IMR-90 (cell line): ENCODE measurements at regions not wholly inside any gene's neighbourhood (a gene's known extent, or its start where the extent isn't known, plus 50 kb on each side); places are given as distances from the start of the nearest gene placed in this dataset.

Experiments
- ATAC-seq: fragments of 200-7000 bp; cut with Tn5 transposase; 2 replicates; pipeline ENCODE4 v1.9.1; 2020; ENCODE audit warnings: low read depth, mild to moderate bottlenecking, moderate library complexity
- BruUV-seq: library from RNA; stranded (reverse); fragments of 400-500 nt; replicated peaks from 2 replicates; lab custom pipeline; 2021; lab: Mats Ljungman, UMichigan
- CTCF ChIA-PET: fragments of 300-600 bp; formaldehyde crosslinking; extraction: SDS; loops from one replicate; lab custom pipeline; 2021; ENCODE audit warnings: antibody characterized with exemption; lab: Yijun Ruan, JAX
- POLR2A ChIA-PET: fragments of 300-600 bp; sonication (Branson Sonifier 250); formaldehyde crosslinking; loops from one replicate; lab custom pipeline; 2022; ENCODE audit warnings: antibody characterized with exemption; ENCODE audit not compliant: unreplicated experiment; lab: Charles Lee
- DNase-seq: peaks from one replicate; pipeline ENCODE4 v3.0.0; 2013
- H2AFZ ChIP-seq: replicated peaks from 2 replicates; pipeline ENCODE3; 2013; ENCODE audit warnings: low read length, mild to moderate bottlenecking; ENCODE audit not compliant: poor library complexity
- H2AK5ac ChIP-seq: 2 replicates; pipeline ENCODE4 v1.6.1; 2013; ENCODE audit warnings: low read depth, low read length, inconsistent platforms
- H2AK9ac ChIP-seq: replicated peaks from 2 replicates; pipeline ENCODE3; 2013; ENCODE audit warnings: mild to moderate bottlenecking, low read depth, low read length, moderate library complexity; ENCODE audit not compliant: poor library complexity
- H2BK120ac ChIP-seq: 2 replicates; pipeline ENCODE4 v1.6.1; 2013; ENCODE audit warnings: low read depth, low read length, inconsistent platforms
- H2BK15ac ChIP-seq: 3 replicates; pipeline ENCODE4 v1.6.1; 2013; ENCODE audit warnings: low read depth, low read length, inconsistent platforms
- H2BK20ac ChIP-seq: 2 replicates; pipeline ENCODE4 v1.6.1; 2013; ENCODE audit warnings: low read depth, mild to moderate bottlenecking, inconsistent platforms, low read length, moderate library complexity
- H2BK5ac ChIP-seq: 2 replicates; pipeline ENCODE4 v1.6.1; 2013; ENCODE audit warnings: mild to moderate bottlenecking, low read depth, low read length, inconsistent platforms; ENCODE audit not compliant: poor library complexity, severe bottlenecking
- H3K14ac ChIP-seq: replicated peaks from 2 replicates; pipeline ENCODE4 v1.6.1; 2013; ENCODE audit warnings: low read depth, low read length, inconsistent platforms
- H3K18ac ChIP-seq: 2 replicates; pipeline ENCODE4 v1.6.1; 2013; ENCODE audit warnings: low read depth, low read length, control low read depth
- H3K23ac ChIP-seq: 2 replicates; pipeline ENCODE4 v1.6.1; 2013; ENCODE audit warnings: low read depth, low read length, inconsistent platforms
- H3K27ac ChIP-seq: 2 replicates; pipeline ENCODE4 v1.5.1; 2013; ENCODE audit warnings: mild to moderate bottlenecking, control low read depth, low read length; ENCODE audit not compliant: insufficient read depth
- H3K27me3 ChIP-seq: 2 replicates; pipeline ENCODE4 v1.6.1; 2013; ENCODE audit warnings: low read length; ENCODE audit not compliant: control insufficient read depth, insufficient read depth
- H3K36me3 ChIP-seq: 2 replicates; pipeline ENCODE4 v1.6.1; 2013; ENCODE audit warnings: low read length, mixed read lengths; ENCODE audit not compliant: control insufficient read depth, insufficient read depth
- H3K4ac ChIP-seq: 2 replicates; pipeline ENCODE4 v1.6.1; 2013; ENCODE audit warnings: low read depth, low read length, inconsistent platforms
- H3K4me1 ChIP-seq: 2 replicates; pipeline ENCODE4 v1.6.1; 2013; ENCODE audit warnings: low read length, mixed read lengths; ENCODE audit not compliant: control insufficient read depth, insufficient read depth
- H3K4me2 ChIP-seq: 2 replicates; pipeline ENCODE4 v1.6.1; 2013; ENCODE audit warnings: low read depth, mild to moderate bottlenecking, control low read depth, low read length, moderate library complexity
- H3K4me3 ChIP-seq: 2 replicates; pipeline ENCODE4 v1.5.1; 2013; ENCODE audit warnings: low read depth, mild to moderate bottlenecking, control low read depth, low read length, moderate library complexity; ENCODE audit not compliant: insufficient read depth
- H3K56ac ChIP-seq: 2 replicates; pipeline ENCODE4 v1.6.1; 2013; ENCODE audit warnings: low read length, inconsistent platforms; ENCODE audit not compliant: insufficient read depth; ENCODE audit errors: extremely low read depth
- H3K79me1 ChIP-seq, 2 experiments: 2 replicates each; pipeline ENCODE4 v1.6.1; 2013; ENCODE audit warnings: low read length in 2 of 2, inconsistent platforms in 1 of 2, low read depth in 1 of 2
- H3K9ac ChIP-seq: 2 replicates; pipeline ENCODE4 v1.6.1; 2013; ENCODE audit warnings: low read depth, low read length, control low read depth
- H3K9me1 ChIP-seq: 2 replicates; pipeline ENCODE4 v1.6.1; 2013; ENCODE audit warnings: low read length, inconsistent platforms; ENCODE audit not compliant: insufficient read depth
- H3K9me3 ChIP-seq: 2 replicates; pipeline ENCODE4 v1.6.1; 2013; ENCODE audit warnings: low read length; ENCODE audit not compliant: control insufficient read depth, insufficient read depth
- H4K20me1 ChIP-seq: 2 replicates; pipeline ENCODE4 v1.6.1; 2013; ENCODE audit warnings: low read length, inconsistent platforms; ENCODE audit not compliant: insufficient read depth
- H4K5ac ChIP-seq: 2 replicates; pipeline ENCODE4 v1.6.1; 2013; ENCODE audit warnings: mild to moderate bottlenecking, low read depth, low read length, control low read depth
- H4K8ac ChIP-seq, 2 experiments: 2 replicates each; pipeline ENCODE4 v1.6.1; 2013; ENCODE audit warnings: low read depth in 2 of 2, low read length in 2 of 2, control low read depth in 1 of 2, inconsistent platforms in 1 of 2
- H4K91ac ChIP-seq: 2 replicates; pipeline ENCODE4 v1.6.1; 2013; ENCODE audit warnings: low read depth, low read length, inconsistent platforms; ENCODE audit not compliant: insufficient read depth
- NFE2L2 ChIP-seq: fragments of 150-350 bp; IDR thresholded peaks from 2 replicates; pipeline ENCODE4 v1.6.1; 2016; ENCODE audit warnings: low read depth, mild to moderate bottlenecking, low read length
- RAD21 ChIP-seq: IDR thresholded peaks from 2 replicates; pipeline ENCODE4 v1.6.1; 2012; ENCODE audit warnings: low read length, improper control_type of control experiment
- SMC3 ChIP-seq: fragments of 150-350 bp; IDR thresholded peaks from 2 replicates; pipeline ENCODE4 v1.6.1; 2016; ENCODE audit warnings: low read depth, mild to moderate bottlenecking, antibody characterized with exemption, low read length, moderate library complexity
- WGBS, 2 experiments: methylation state at CpG; one replicate each; pipeline versions ENCODE4 v1.1.5 to v1.1.7; 2013; ENCODE audit warnings: missing lambda C conversion rate in 2 of 2; ENCODE audit not compliant: insufficient read length in 1 of 2; ENCODE audit errors: extremely low coverage in 2 of 2; 5-methylcytosine and 5-hydroxymethylcytosine counted together
- dilution Hi-C: fragments of 300-500 bp; cut with HindIII; formaldehyde crosslinking; loops from one replicate; pipeline ENCODE4 v1.14.3; 2018; ENCODE audit warnings: low sequenced_read_pairs; ENCODE audit not compliant: unreplicated experiment
- in situ Hi-C: fragments of 300-500 bp; cut with MboI; formaldehyde crosslinking; loops from 3 replicates; pipeline ENCODE4 v1.14.3; 2019; ENCODE audit warnings: low sequenced_read_pairs, inconsistent platforms, mixed read lengths
- intact Hi-C: fragments of 100-400 bp; cut with micrococcal nuclease; formaldehyde crosslinking; loops from 2 replicates; pipeline ENCODE4 v1.10.0; 2022

DNA sequence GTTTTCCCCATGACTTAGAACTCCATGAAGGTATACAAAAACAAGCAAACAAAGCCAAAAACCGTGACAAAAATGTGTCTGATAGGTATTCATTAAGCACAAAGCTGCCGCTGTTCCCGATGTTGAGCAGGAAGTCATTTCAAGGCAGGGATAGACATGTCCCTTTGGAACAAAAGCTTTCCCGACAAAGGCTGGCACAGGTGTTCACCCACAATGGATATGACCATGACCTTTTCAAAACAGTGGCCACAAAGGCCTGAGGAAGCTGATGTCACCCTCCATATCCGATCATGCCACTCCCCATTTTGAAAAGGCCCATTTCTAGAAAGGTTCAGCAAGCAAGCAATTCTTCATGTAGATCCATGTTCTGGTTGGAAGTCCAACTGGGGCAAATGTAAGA lies 279.1 kb downstream of the BTG1 start:
- no peak overlapping the region for H3K4me3 ChIP-seq
- 0 out of 2 replicates have a peak, but pooled peaks cover 3% of the 10 kb centered on the region for H3K9me1 ChIP-seq
- H2AFZ ChIP-seq = no peak overlapping the region
- no peak overlapping the region for H2AK9ac ChIP-seq
- no peaks in the 10 kb centered on the region for H3K27me3 ChIP-seq
- no peak overlapping the region for H3K18ac ChIP-seq
- ATAC-seq = no peak
- H3K4me1 ChIP-seq = peaks cover 2% of the 10 kb centered on the region; the same call in 1 of the 2 replicates
- BruUV-seq = no TSS peak
- H3K9me3 ChIP-seq = no peaks in the 10 kb centered on the region
- H3K56ac ChIP-seq = no peak overlapping the region
- no peak overlapping the region for H4K8ac ChIP-seq
- no peaks in the 10 kb centered on the region for H4K20me1 ChIP-seq
- no peaks in the 10 kb centered on the region for H3K79me1 ChIP-seq
- DNase-seq = no peak
- ChIA-PET CTCF (no interaction called here), POLR2A (no interaction called here)
- no peak overlapping the region for H3K14ac ChIP-seq
- H4K5ac ChIP-seq = no peak overlapping the region
- 100% methylated on average over 2 of the region's 5 CpGs; no CpG with 5 or more reads in 1 of the 2 experiments for WGBS, 2 experiments
- no peak overlapping the region for H2BK5ac ChIP-seq
- H4K91ac ChIP-seq = no peak overlapping the region
- H3K36me3 ChIP-seq = no peaks in the 10 kb centered on the region
- intact Hi-C loops (no loop called here), dilution Hi-C loops (no loop called here), in situ Hi-C loops (no loop called here)
- no peak overlapping the region for H2AK5ac ChIP-seq
- H3K4ac ChIP-seq = no peak overlapping the region
- TF ChIP-seq SMC3 (no peak), RAD21 (no peak), NFE2L2 (no peak)
- no peak overlapping the region for H2BK20ac ChIP-seq
- no peak overlapping the region for H2BK15ac ChIP-seq
- H3K23ac ChIP-seq = no peak overlapping the region
- no peak overlapping the region for H3K4me2 ChIP-seq
- no peak overlapping the region for H2BK120ac ChIP-seq
- H3K9ac ChIP-seq = no peak overlapping the region
- no peak overlapping the region for H3K27ac ChIP-seq
